ENCODE measurements at regions not wholly inside any gene's neighbourhood (a gene's known extent, or its start where the extent isn't known, plus 50 kb on each side); places are given as distances from the start of the nearest gene placed in this dataset.

DNA sequence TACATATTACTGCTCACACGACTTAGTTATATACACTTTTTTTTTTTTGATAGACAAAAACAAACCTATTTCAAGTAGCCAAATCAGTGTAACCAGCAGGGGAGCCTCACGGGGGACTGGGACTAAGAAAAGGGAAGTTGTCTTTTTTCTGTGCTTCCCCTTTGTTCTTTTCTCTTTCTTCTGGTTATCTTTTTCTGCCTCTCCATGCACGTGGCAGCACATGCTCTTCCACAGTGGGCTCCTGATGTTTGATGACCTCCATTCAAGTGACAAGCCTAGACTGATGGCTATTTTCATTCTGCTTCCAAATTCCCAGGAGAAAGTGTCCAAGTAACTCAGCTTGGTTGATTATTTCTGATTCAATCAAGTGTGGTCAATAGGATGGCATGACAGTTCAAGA lies 98.2 kb upstream of the STK39 start:
- TF ChIP-seq, protein P1, sequence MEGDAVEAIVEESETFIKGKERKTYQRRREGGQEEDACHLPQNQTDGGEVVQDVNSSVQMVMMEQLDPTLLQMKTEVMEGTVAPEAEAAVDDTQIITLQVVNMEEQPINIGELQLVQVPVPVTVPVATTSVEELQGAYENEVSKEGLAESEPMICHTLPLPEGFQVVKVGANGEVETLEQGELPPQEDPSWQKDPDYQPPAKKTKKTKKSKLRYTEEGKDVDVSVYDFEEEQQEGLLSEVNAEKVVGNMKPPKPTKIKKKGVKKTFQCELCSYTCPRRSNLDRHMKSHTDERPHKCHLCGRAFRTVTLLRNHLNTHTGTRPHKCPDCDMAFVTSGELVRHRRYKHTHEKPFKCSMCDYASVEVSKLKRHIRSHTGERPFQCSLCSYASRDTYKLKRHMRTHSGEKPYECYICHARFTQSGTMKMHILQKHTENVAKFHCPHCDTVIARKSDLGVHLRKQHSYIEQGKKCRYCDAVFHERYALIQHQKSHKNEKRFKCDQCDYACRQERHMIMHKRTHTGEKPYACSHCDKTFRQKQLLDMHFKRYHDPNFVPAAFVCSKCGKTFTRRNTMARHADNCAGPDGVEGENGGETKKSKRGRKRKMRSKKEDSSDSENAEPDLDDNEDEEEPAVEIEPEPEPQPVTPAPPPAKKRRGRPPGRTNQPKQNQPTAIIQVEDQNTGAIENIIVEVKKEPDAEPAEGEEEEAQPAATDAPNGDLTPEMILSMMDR (IDR thresholded peaks at IDR 0.05; ENCODE audit: extremely low read depth in 1 of 2, insufficient read depth in 1 of 2, low read depth in 1 of 2, low read length in 2 of 2) = no peak
- TF ChIP-seq GATA2 (IDR thresholded peaks at IDR 0.05; ENCODE audit: insufficient read depth, insufficient read length, low read depth, low read length) (no peak), POLR2AphosphoS5 (IDR thresholded peaks at IDR 0.05; ENCODE audit: insufficient read depth, low read depth, low read length) (no peak), MYC (IDR thresholded peaks at IDR 0.05; ENCODE audit: low read depth, low read length) (no peak), POLR2A (IDR thresholded peaks at IDR 0.05; ENCODE audit: low read depth, low read length) (no peak)

All from endothelial cell of umbilical vein (primary cell).